Upper lobe of right lung (tissue), 1 donor: ENCODE measurements at regions not wholly inside any gene's neighbourhood (a gene's known extent, or its start where the extent isn't known, plus 50 kb on each side); places are given as distances from the start of the nearest gene placed in this dataset.
A peak's percentile ranks its signal among the peaks of the same experiment; 100 is the strongest.

ENCODE experiments used
- ATAC-seq: fragments of 200-7000 bp; cut with Tn5 transposase; one replicate; pipeline ENCODE4 v1.9.1; 2020; ENCODE audit warnings: mild to moderate bottlenecking, moderate library complexity
- DNase-seq: peaks from one replicate; pipeline ENCODE4 v3.0.0-alpha.2; 2020
- H3K27ac ChIP-seq: fragments of 200-600 bp; one replicate; pipeline ENCODE4 v1.8.0; 2022
- H3K27me3 ChIP-seq: fragments of 200-600 bp; one replicate; pipeline ENCODE4 v1.8.0; 2022; ENCODE audit warnings: mild to moderate bottlenecking
- H3K36me3 ChIP-seq: fragments of 200-600 bp; one replicate; pipeline ENCODE4 v1.8.0; 2022
- H3K4me1 ChIP-seq: fragments of 200-600 bp; one replicate; pipeline ENCODE4 v1.8.0; 2022
- H3K4me3 ChIP-seq: fragments of 200-600 bp; one replicate; pipeline ENCODE4 v1.8.0; 2022; ENCODE audit warnings: mild to moderate bottlenecking
- H3K9me3 ChIP-seq: fragments of 200-600 bp; one replicate; pipeline ENCODE4 v1.8.0; 2022
- intact Hi-C: fragments of 100-400 bp; cut with DNase I; formaldehyde crosslinking; loops from one replicate; pipeline ENCODE4 v1.11.0; 2022
- TF ChIP-seq, protein P1 (sequence below): fragments of 200-600 bp; IDR thresholded peaks from one replicate; pipeline ENCODE4 v1.8.0; 2022; ENCODE audit warnings: antibody characterized with exemption
- donor health status: DM: no; HTN: yes; CAD: no; lungs with severe emphysema.

DNA sequence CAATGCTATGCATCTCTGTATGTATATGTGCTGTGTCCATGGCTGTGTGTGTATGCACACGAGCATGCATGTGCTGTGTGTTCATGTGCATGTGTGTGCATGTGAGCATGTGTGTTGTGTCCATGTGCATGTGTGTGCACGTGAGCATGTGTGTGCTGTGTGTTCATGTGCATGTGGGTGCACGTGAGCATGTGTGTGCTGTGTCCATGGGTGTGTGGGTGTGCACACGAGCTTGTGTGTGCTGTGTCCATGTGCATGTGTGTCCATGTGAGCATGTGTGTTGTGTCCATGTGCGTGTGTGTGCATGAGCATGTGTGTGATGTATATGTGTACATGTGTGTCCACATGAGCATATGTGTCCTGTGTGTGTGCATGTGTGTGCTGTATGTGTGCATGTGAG, 414.4 kb upstream of the SALL3 start:
- TF ChIP-seq, protein P1, sequence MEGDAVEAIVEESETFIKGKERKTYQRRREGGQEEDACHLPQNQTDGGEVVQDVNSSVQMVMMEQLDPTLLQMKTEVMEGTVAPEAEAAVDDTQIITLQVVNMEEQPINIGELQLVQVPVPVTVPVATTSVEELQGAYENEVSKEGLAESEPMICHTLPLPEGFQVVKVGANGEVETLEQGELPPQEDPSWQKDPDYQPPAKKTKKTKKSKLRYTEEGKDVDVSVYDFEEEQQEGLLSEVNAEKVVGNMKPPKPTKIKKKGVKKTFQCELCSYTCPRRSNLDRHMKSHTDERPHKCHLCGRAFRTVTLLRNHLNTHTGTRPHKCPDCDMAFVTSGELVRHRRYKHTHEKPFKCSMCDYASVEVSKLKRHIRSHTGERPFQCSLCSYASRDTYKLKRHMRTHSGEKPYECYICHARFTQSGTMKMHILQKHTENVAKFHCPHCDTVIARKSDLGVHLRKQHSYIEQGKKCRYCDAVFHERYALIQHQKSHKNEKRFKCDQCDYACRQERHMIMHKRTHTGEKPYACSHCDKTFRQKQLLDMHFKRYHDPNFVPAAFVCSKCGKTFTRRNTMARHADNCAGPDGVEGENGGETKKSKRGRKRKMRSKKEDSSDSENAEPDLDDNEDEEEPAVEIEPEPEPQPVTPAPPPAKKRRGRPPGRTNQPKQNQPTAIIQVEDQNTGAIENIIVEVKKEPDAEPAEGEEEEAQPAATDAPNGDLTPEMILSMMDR: no peak
- Histone ChIP-seq H3K9me3 (no peaks in the 10 kb centered on the region), H3K36me3 (no peaks in the 10 kb centered on the region), H3K4me1 (no peaks in the 10 kb centered on the region), H3K27me3 (no peaks in the 10 kb centered on the region), H3K4me3 (no peak overlapping the region), H3K27ac (no peak overlapping the region)
- intact Hi-C loops: no loop called here
- no peak for DNase-seq
- ATAC-seq: no peak

DNA sequence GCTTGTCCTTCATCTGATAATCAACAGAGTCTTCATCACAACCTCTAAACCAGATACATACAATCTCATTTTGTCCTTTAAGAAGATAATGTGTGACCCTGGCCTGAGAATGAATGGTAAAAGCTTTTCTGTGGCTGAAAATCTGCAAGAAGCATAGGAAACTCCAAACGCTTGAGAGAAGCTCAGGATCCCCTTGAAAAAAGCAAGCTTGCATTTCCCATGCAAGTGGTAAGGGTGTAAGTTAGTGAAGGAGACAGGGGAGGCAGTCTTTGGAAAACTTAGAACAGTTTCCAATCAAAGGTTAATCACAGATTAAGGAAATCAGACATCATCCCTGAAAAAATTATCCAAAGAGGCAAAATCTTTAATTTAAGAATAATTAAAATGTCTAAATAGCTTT, 413.6 kb upstream of the SALL3 start:
- intact Hi-C loops: no loop called here
- Histone ChIP-seq H3K9me3 (no peaks in the 10 kb centered on the region), H3K27me3 (no peaks in the 10 kb centered on the region), H3K36me3 (no peaks in the 10 kb centered on the region), H3K4me3 (no peak overlapping the region), H3K27ac (no peak overlapping the region), H3K4me1 (no peaks in the 10 kb centered on the region)
- DNase-seq: no peak
- TF ChIP-seq, protein P1: no peak
- no peak for ATAC-seq

DNA sequence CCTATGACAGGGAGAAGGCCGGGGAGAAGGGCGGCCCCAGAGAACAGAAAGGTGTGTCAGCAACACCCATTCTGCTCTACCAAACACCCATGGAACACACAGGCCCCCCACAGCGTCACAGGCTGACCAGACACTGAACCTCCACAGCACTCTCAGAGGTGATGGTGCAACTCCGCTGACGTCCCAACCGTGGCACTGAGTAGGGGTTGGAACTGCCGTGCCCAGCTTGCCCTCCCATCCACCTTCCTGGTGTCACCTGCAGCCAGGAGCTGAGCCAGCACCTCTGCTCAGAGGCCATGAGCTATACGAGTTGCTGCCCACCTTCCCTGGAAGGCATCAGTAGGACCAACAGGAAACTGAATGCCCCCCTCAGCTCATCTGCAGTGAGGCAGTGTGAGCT, 412.9 kb upstream of the SALL3 start:
- H3K36me3 ChIP-seq: no peaks in the 10 kb centered on the region
- ATAC-seq (no peak), DNase-seq (no peak)
- H3K27ac ChIP-seq: no peak overlapping the region
- intact Hi-C loops: no loop called here
- H3K27me3 ChIP-seq: no peaks in the 10 kb centered on the region
- H3K4me1 ChIP-seq: no peaks in the 10 kb centered on the region
- H3K9me3 ChIP-seq: no peaks in the 10 kb centered on the region
- no peak overlapping the region for H3K4me3 ChIP-seq
- TF ChIP-seq, protein P1: no peak

DNA sequence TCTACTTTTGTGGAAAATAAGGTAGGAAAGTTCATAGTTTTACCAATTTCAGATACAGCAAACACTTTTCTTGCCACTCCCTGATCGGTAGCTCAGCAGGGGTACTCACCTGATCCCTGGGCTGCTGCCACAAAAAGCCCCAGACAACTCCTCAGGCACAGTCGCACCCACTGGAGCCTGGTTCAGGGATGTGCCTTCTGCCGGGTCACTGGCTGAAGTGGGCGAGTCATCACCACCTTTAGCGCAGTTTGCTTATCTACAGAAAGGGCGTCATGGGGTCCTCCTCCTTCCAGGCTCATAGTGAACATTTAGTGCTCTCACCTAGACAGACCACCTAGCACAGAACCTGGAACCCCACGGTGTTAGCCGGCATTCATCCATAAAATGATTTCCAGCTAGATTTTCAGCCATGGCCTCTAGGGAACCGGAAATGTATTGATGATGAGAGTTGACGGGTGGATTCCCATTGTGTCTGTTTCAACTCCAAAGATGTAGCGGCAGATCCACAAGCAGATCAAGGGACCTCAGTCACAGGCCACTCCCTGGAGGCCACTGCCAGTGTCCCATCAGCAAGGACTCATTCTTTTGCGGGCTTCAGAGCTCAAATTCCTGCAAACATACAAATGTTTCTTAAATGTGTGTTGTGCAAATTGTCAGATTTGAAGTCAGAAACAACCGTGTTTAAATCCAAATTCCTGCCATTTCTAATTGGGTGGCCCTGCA, 408.4 kb upstream of the SALL3 start:
- Histone ChIP-seq H3K36me3 (no peaks in the 10 kb centered on the region), H3K4me3 (no peak overlapping the region), H3K27ac (no peak overlapping the region), H3K27me3 (no peaks in the 10 kb centered on the region), H3K9me3 (peaks cover 9% of the 10 kb centered on the region), H3K4me1 (no peaks in the 10 kb centered on the region)
- TF ChIP-seq, protein P1: no peak
- intact Hi-C loops: no loop called here
- DNase-seq (no peak), ATAC-seq (no peak)

DNA sequence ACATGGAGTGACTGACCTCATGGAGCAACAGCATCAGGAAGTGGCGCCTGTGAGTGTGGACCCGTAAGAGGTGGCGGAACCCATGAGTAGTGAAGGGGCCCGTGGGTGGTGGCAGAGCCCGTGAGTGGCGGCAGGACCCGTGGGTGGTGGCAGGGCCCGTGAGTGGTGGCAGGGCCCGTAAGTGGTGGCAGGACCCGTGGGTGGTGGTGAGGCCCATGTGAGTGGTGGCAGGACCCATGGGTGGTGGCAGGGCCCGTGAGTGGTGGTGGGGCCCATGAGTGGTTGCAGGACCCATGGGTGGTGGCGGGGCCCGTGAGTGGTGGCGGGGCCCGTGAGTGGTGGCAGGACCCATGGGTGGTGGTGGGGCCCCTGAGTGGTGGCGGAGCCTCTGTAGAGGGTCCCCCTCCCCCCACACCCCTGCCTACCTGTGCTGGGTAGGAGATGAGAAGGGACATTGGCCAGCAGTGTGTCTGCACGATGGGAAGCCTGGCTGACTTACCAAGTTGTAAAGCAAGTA, 407.7 kb upstream of the SALL3 start:
- ATAC-seq (peak; percentile 34), DNase-seq (no peak)
- Histone ChIP-seq H3K27ac (no peak overlapping the region), H3K36me3 (no peaks in the 10 kb centered on the region), H3K9me3 (peaks cover 9% of the 10 kb centered on the region), H3K27me3 (no peaks in the 10 kb centered on the region), H3K4me3 (no peak overlapping the region), H3K4me1 (no peaks in the 10 kb centered on the region)
- intact Hi-C loops: no loop called here
- TF ChIP-seq, protein P1: no peak
